SHP77 (cell line): ENCODE measurements at regions not wholly inside any gene's neighbourhood (a gene's known extent, or its start where the extent isn't known, plus 50 kb on each side); places are given as distances from the start of the nearest gene placed in this dataset.
"Not testable (repeated sequence)": the region's sequence is repeated elsewhere in the genome, so short reads cannot be mapped to it uniquely, and the experiment has no call there.

ENCODE experiments used
- DNase-seq, 2 experiments: peaks; one replicate each; lab custom pipeline; 2025; lab: John Stamatoyannopoulos, UW

- DNase-seq: no peak
These were observed 905.4 kb upstream of the NDST4 start for GRCh38 chr4:116018831-116019230.

- DNase-seq: no peak
These were observed 902.8 kb upstream of the NDST4 start for GRCh38 chr4:116016201-116016600.

GRCh38 chr4:116015549-116015948, 902.1 kb upstream of the NDST4 start:
- no peak for DNase-seq

GRCh38 chr4:116015062-116015461, 901.6 kb upstream of the NDST4 start:
- DNase-seq: no peak

- no peak for DNase-seq
These were observed 897.5 kb upstream of the NDST4 start for GRCh38 chr4:116010923-116011322.

GRCh38 chr4:116005806-116006088, 892.3 kb upstream of the NDST4 start:
- DNase-seq: no peak

GRCh38 chr4:116005037-116005805, 891.8 kb upstream of the NDST4 start:
- DNase-seq: no peak

GRCh38 chr4:116001291-116001690, 887.9 kb upstream of the NDST4 start:
- no peak for DNase-seq

GRCh38 chr4:115986573-115986972, 873.2 kb upstream of the NDST4 start:
- DNase-seq: no peak

- not testable (repeated sequence) for DNase-seq
These were observed 862.1 kb upstream of the NDST4 start for GRCh38 chr4:115975421-115976001.

GRCh38 chr4:115973768-115974167, 860.3 kb upstream of the NDST4 start:
- no peak for DNase-seq

GRCh38 chr4:115972967-115973366, 859.5 kb upstream of the NDST4 start:
- no peak for DNase-seq

GRCh38 chr4:115970859-115971258, 857.4 kb upstream of the NDST4 start:
- no peak for DNase-seq

GRCh38 chr4:115969756-115970155, 856.3 kb upstream of the NDST4 start:
- no peak for DNase-seq

- DNase-seq: no peak
These were observed 852.2 kb upstream of the NDST4 start for GRCh38 chr4:115965588-115965987.

GRCh38 chr4:115956054-115956796, 842.8 kb upstream of the NDST4 start:
- not testable (repeated sequence) for DNase-seq

GRCh38 chr4:115950806-115951205, 837.4 kb upstream of the NDST4 start:
- no peak for DNase-seq

- not testable (repeated sequence) for DNase-seq
These were observed 836.7 kb upstream of the NDST4 start for GRCh38 chr4:115949974-115950743.

GRCh38 chr4:115945026-115945425, 831.6 kb upstream of the NDST4 start:
- no peak for DNase-seq

- DNase-seq: no peak
These were observed 830.9 kb upstream of the NDST4 start for GRCh38 chr4:115944146-115944905.

GRCh38 chr4:115938764-115939443, 825.5 kb upstream of the NDST4 start:
- no peak for DNase-seq
